Endodermal cell (in vitro differentiated cells): ENCODE measurements at regions not wholly inside any gene's neighbourhood (a gene's known extent, or its start where the extent isn't known, plus 50 kb on each side); places are given as distances from the start of the nearest gene placed in this dataset.

Experiments used
- DNase-seq: peaks from one replicate; pipeline ENCODE4 v3.0.0-alpha.2; 2017
- H3K27ac ChIP-seq: 2 replicates; pipeline ENCODE4 v1.5.1; 2013; ENCODE audit warnings: mild to moderate bottlenecking, low read depth, low read length, moderate library complexity
- H3K27me3 ChIP-seq: 2 replicates; pipeline ENCODE4 v1.6.1; 2013; ENCODE audit warnings: mild to moderate bottlenecking, low read length, moderate library complexity; ENCODE audit not compliant: insufficient read depth, control insufficient read depth, poor library complexity, severe bottlenecking
- H3K36me3 ChIP-seq: 2 replicates; pipeline ENCODE4 v1.7.0; 2013; ENCODE audit warnings: mild to moderate bottlenecking, low read length, moderate library complexity; ENCODE audit not compliant: control insufficient read depth, insufficient read depth
- H3K4me1 ChIP-seq: one replicate; pipeline ENCODE4 v1.7.0; 2013; ENCODE audit warnings: low read length; ENCODE audit not compliant: control insufficient read depth, insufficient read depth
- H3K4me3 ChIP-seq: 2 replicates; pipeline ENCODE4 v1.5.1; 2013; ENCODE audit warnings: mild to moderate bottlenecking, low read length, moderate library complexity
- H3K9ac ChIP-seq: 2 replicates; pipeline ENCODE4 v1.6.1; 2013; ENCODE audit warnings: mild to moderate bottlenecking, low read length, moderate library complexity; ENCODE audit not compliant: poor library complexity, severe bottlenecking; ENCODE audit errors: extremely low read depth
- H3K9me3 ChIP-seq: 2 replicates; pipeline ENCODE4 v1.6.1; 2013; ENCODE audit warnings: mild to moderate bottlenecking, low read length, moderate library complexity; ENCODE audit not compliant: control insufficient read depth
- H3K27ac Mint-ChIP-seq: 2 replicates; pipeline ENCODE4 v1.8.0; 2020; ENCODE audit warnings: mixed read lengths
- H3K27me3 Mint-ChIP-seq: 2 replicates; pipeline ENCODE4 v1.8.0; 2021; ENCODE audit warnings: mild to moderate bottlenecking, mixed read lengths; ENCODE audit not compliant: insufficient read depth
- H3K36me3 Mint-ChIP-seq: 2 replicates; pipeline ENCODE4 v1.8.0; 2020; ENCODE audit warnings: low read depth, mixed read lengths
- H3K4me1 Mint-ChIP-seq: 2 replicates; pipeline ENCODE4 v1.8.0; 2020; ENCODE audit warnings: mixed read lengths
- H3K4me3 Mint-ChIP-seq: 2 replicates; pipeline ENCODE4 v1.8.0; 2020; ENCODE audit warnings: mild to moderate bottlenecking, moderate library complexity, mixed read lengths
- H3K9me3 Mint-ChIP-seq: 2 replicates; pipeline ENCODE4 v1.8.0; 2020; ENCODE audit warnings: mild to moderate bottlenecking, mixed read lengths
- CTCF ChIP-seq: fragments of 200-600 bp; sonication (generic); conservative IDR thresholded peaks from 2 replicates; pipeline ENCODE4 v1.5.0; 2021; ENCODE audit warnings: antibody characterized with exemption, mild to moderate bottlenecking
- whole genome bisulfite sequencing, 2 experiments: methylation state at CpG; one replicate each; pipeline versions ENCODE4 v1.1.5 to v1.1.7; 2013; ENCODE audit warnings: missing lambda C conversion rate in 2 of 2, mixed read lengths in 1 of 2; ENCODE audit not compliant: insufficient coverage in 1 of 2, insufficient read length in 1 of 2; 5-methylcytosine and 5-hydroxymethylcytosine counted together

DNA sequence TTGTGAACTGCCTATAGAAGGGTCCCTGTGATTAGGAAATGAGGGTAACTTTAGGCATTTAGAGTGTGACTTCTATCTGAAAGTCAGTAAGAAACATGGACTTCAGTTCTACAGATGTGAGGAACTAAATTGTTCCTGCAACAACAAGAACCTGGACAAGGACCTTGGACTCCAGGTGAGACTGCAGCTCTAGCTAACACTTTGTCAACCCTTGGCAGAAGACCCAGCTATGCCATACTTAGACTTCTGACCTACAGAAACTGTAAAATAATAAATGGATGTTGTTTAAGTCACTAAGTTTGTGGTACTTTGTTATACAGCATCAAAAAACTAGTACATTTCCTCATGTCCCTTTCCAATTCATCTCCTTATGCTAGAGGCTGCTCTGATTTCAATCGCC is 580.8 kb downstream of the IQCM start:
- Mint-ChIP-seq H3K27ac (no peak overlapping the region), H3K9me3 (peaks cover 3% of the 10 kb centered on the region), H3K4me3 (no peak overlapping the region), H3K36me3 (no peaks in the 10 kb centered on the region), H3K27me3 (no peaks in the 10 kb centered on the region), H3K4me1 (no peaks in the 10 kb centered on the region)
- TF ChIP-seq CTCF, result no peak
- no peak overlapping the region for H3K9ac ChIP-seq
- no peaks in the 10 kb centered on the region for H3K9me3 ChIP-seq
- H3K36me3 ChIP-seq, result no peaks in the 10 kb centered on the region
- H3K4me1 ChIP-seq, result no peaks in the 10 kb centered on the region
- DNase-seq, result no peak
- H3K27ac ChIP-seq, result no peak overlapping the region
- 86% methylated on average over 1 of the region's 1 CpG; no CpG with 5 or more reads in 1 of the 2 experiments for WGBS, 2 experiments
- no peaks in the 10 kb centered on the region for H3K27me3 ChIP-seq
- H3K4me3 ChIP-seq, result no peak overlapping the region

GRCh38 chr4:149223659-149224058 is 592.0 kb downstream of the IQCM start:
- peaks cover 25% of the 10 kb centered on the region for H3K9me3 Mint-ChIP-seq

DNA sequence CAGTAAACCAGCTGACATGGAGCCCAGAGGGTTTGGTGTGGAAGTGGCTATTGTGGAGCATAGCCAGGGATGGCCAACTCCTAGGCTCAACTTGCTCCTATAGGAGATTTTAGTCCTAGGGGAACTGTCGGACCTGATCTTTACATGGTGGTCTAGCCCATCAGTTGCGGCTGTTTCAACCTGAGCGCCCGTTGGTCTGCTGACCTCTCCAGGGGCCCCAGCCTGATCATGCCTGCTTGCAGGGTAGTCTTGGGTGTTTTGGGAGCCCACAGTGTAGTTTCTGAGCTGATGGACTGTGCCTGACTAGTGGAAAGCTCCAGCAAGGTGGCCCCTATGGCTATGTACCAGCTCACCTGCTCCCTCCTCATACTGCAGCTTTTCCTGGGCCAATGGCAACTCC is 597.0 kb downstream of the IQCM start:
- Histone ChIP-seq H3K27me3 (no peaks in the 10 kb centered on the region), H3K9ac (no peak overlapping the region), H3K4me1 (no peaks in the 10 kb centered on the region), H3K4me3 (no peak overlapping the region), H3K9me3 (no peaks in the 10 kb centered on the region), H3K36me3 (no peaks in the 10 kb centered on the region), H3K27ac (no peak overlapping the region)
- TF ChIP-seq CTCF, result no peak
- DNase-seq, result no peak
- H3K4me3 Mint-ChIP-seq, result no peak overlapping the region
- 97% methylated on average over 4 of the region's 4 CpGs; no CpG with 5 or more reads in 1 of the 2 experiments for WGBS, 2 experiments
- no peaks in the 10 kb centered on the region for H3K27me3 Mint-ChIP-seq
- peaks cover 16% of the 10 kb centered on the region for H3K9me3 Mint-ChIP-seq
- no peak overlapping the region for H3K27ac Mint-ChIP-seq
- no peaks in the 10 kb centered on the region for H3K4me1 Mint-ChIP-seq
- no peaks in the 10 kb centered on the region for H3K36me3 Mint-ChIP-seq

More at GRCh38 chr4:149223659-149224058, 592.0 kb downstream of the IQCM start:
- Mint-ChIP-seq H3K36me3 (no peaks in the 10 kb centered on the region), H3K27ac (no peak overlapping the region), H3K27me3 (no peaks in the 10 kb centered on the region), H3K4me3 (no peak overlapping the region), H3K4me1 (no peaks in the 10 kb centered on the region)
- Histone ChIP-seq H3K4me1 (no peaks in the 10 kb centered on the region), H3K27me3 (no peaks in the 10 kb centered on the region), H3K27ac (no peak overlapping the region), H3K36me3 (no peaks in the 10 kb centered on the region), H3K9ac (no peak overlapping the region), H3K4me3 (no peak overlapping the region), H3K9me3 (no peaks in the 10 kb centered on the region)
- DNase-seq, result no peak
- TF ChIP-seq CTCF, result no peak
